ENCODE measurements at regions not wholly inside any gene's neighbourhood (a gene's known extent, or its start where the extent isn't known, plus 50 kb on each side); places are given as distances from the start of the nearest gene placed in this dataset.

- TF ChIP-seq GATA2 (IDR thresholded peaks at IDR 0.05; ENCODE audit: low read depth, low read length): peak; percentile 38; the same call in 1 of the 2 replicates
- TF ChIP-seq GATA3 (IDR thresholded peaks at IDR 0.05; ENCODE audit: low read depth, low read length): no peak
Observed at GRCh38 chr6:3912361-3913076, 63.3 kb downstream of the FAM50B start.

Data from SH-SY5Y (cell line).